K562 (cell line): ENCODE measurements at regions not wholly inside any gene's neighbourhood (a gene's known extent, or its start where the extent isn't known, plus 50 kb on each side); places are given as distances from the start of the nearest gene placed in this dataset.
A peak's percentile ranks its signal among the peaks of the same experiment; 100 is the strongest.

Experiments used
- ATAC-seq: fragments of 200-7000 bp; cut with Tn5 transposase; 3 replicates; pipeline ENCODE4 v1.9.1; 2020; ENCODE audit warnings: moderate library complexity
- BruUV-seq: library from RNA; stranded (reverse); fragments of 400-500 nt; replicated peaks from 2 replicates; lab custom pipeline; 2021; lab: Mats Ljungman, UMichigan
- CTCF ChIA-PET: fragments of 300-600 bp; formaldehyde crosslinking; extraction: SDS; loops from one replicate; lab custom pipeline; 2021; ENCODE audit warnings: low intra/inter-chr PET ratio; lab: Yijun Ruan, JAX
- POLR2A ChIA-PET: fragments of 300-600, 350-650 bp; sonication (Branson Sonifier 250); formaldehyde crosslinking; extraction: SDS; loops from one replicate; lab custom pipeline; 2021; ENCODE audit warnings: antibody characterized with exemption, inconsistent platforms; lab: Yijun Ruan, JAX
- DNase-seq, 4 experiments: peaks; one replicate each; pipeline versions ENCODE4 v3.0.0 to v3.0.0-alpha.2; 2011 to 2018; ENCODE audit warnings: low spot score in 3 of 4, mixed read lengths in 3 of 4; ENCODE audit errors: extremely low read depth in 1 of 4
- FAIRE-seq: peaks from 2 replicates; lab custom pipeline; 2011; peaks lifted over from hg19 to GRCh38; lab: Jason Lieb, UNC
- H2AFZ ChIP-seq: 2 replicates; pipeline ENCODE4 v1.6.0; 2011; ENCODE audit warnings: low read depth, low read length, control low read depth, inconsistent platforms
- H3K27ac ChIP-seq: fragments of 200-600 bp; 3 replicates; pipeline ENCODE4 v1.8.0; 2011; ENCODE audit warnings: low read depth, mild to moderate bottlenecking, control low read depth, inconsistent platforms, low read length, moderate library complexity, mixed read lengths; ENCODE audit errors: extremely low read depth
- H3K27me3 ChIP-seq, 2 experiments: fragments of 300-600 bp in 1 of 2; 2 replicates in 1 of 2; 3 replicates in 1 of 2; pipeline versions ENCODE4 v1.6.0 to v1.8.0; 2011; ENCODE audit warnings: inconsistent platforms in 2 of 2, low read length in 2 of 2, mild to moderate bottlenecking in 1 of 2, mixed read lengths in 1 of 2, moderate library complexity in 1 of 2; ENCODE audit not compliant: control insufficient read depth in 2 of 2, insufficient read depth in 2 of 2
- H3K36me3 ChIP-seq: fragments of 300-600 bp; 3 replicates; pipeline ENCODE4 v1.8.0; 2011; ENCODE audit warnings: mild to moderate bottlenecking, low read length, inconsistent platforms; ENCODE audit not compliant: control insufficient read depth, insufficient read depth
- H3K4me1 ChIP-seq, 2 experiments: fragments of 200-600 bp in 1 of 2; replicated peaks in 1 of 2; 2 replicates in 1 of 2; 3 replicates in 1 of 2; pipeline versions ENCODE4 v1.5.1 to v1.8.0; 2011; ENCODE audit warnings: inconsistent platforms in 2 of 2, low read length in 2 of 2, mild to moderate bottlenecking in 1 of 2, mixed read lengths in 1 of 2, moderate library complexity in 1 of 2; ENCODE audit not compliant: control insufficient read depth in 2 of 2, insufficient read depth in 2 of 2
- H3K4me2 ChIP-seq: 2 replicates; pipeline ENCODE4 v1.6.1; 2011; ENCODE audit warnings: low read length, control low read depth, inconsistent platforms, mixed read lengths; ENCODE audit not compliant: insufficient read depth
- H3K4me3 ChIP-seq: fragments of 200-600 bp; sonication (generic), shearing (Covaris generic); 2 replicates; pipeline ENCODE4 v1.5.1; 2016; ENCODE audit warnings: control low read depth, inconsistent platforms
- H3K79me2 ChIP-seq: fragments of 200-600 bp; 3 replicates; pipeline ENCODE4 v1.8.0; 2011; ENCODE audit warnings: low read length, inconsistent platforms; ENCODE audit not compliant: control insufficient read depth, insufficient read depth
- H3K9ac ChIP-seq, 2 experiments: 2 replicates each; pipeline versions ENCODE4 v1.6.0 to v1.6.1; 2011; ENCODE audit warnings: low read depth in 2 of 2, low read length in 2 of 2, control low read depth in 1 of 2, inconsistent platforms in 1 of 2, mild to moderate bottlenecking in 1 of 2, mixed read lengths in 1 of 2; ENCODE audit not compliant: insufficient read depth in 1 of 2
- H3K9me1 ChIP-seq: one replicate; pipeline ENCODE4 v1.6.0; 2011; ENCODE audit warnings: inconsistent platforms, mild to moderate bottlenecking, low read length, moderate library complexity; ENCODE audit not compliant: control insufficient read depth, insufficient read depth
- H3K9me3 ChIP-seq: replicated peaks from 2 replicates; pipeline ENCODE4 v1.5.1; 2011; ENCODE audit warnings: low read depth, low read length, inconsistent platforms; ENCODE audit not compliant: control insufficient read depth, insufficient read depth
- H4K20me1 ChIP-seq: replicated peaks from 2 replicates; pipeline ENCODE4 v1.6.1; 2011; ENCODE audit warnings: low read length, inconsistent platforms, mixed read lengths; ENCODE audit not compliant: control insufficient read depth, insufficient read depth
- C11orf30 ChIP-seq: fragments of 450-650 bp; IDR thresholded peaks from 2 replicates; pipeline ENCODE4 v1.6.1; 2016; ENCODE audit warnings: low read depth, mild to moderate bottlenecking
- HCFC1 ChIP-seq: IDR thresholded peaks from 2 replicates; pipeline ENCODE4 v1.6.1; 2012; ENCODE audit warnings: low read depth, low read length, improper control_type of control experiment
- HDGF ChIP-seq: fragments of 450-650 bp; IDR thresholded peaks from 2 replicates; pipeline ENCODE4 v1.6.1; 2016
- KAT7 ChIP-seq: sonication (generic); formaldehyde crosslinking; IDR thresholded peaks from 2 replicates; pipeline ENCODE4 v1.8.0; 2022; ENCODE audit warnings: missing genetic modification reagents, mild to moderate bottlenecking, borderline replicate concordance
- MAFF ChIP-seq: IDR thresholded peaks from 2 replicates; pipeline ENCODE4 v1.6.1; 2012; ENCODE audit warnings: low read length, improper control_type of control experiment
- MAFG ChIP-seq: fragments of 450-650 bp; conservative IDR thresholded peaks from 2 replicates; pipeline ENCODE4 v1.6.1; 2016; ENCODE audit warnings: missing genetic modification characterization, missing compliant biosample characterization
- MAFK ChIP-seq: IDR thresholded peaks from 2 replicates; pipeline ENCODE4 v1.6.1; 2011; ENCODE audit warnings: low read length, improper control_type of control experiment
- MYBL2 ChIP-seq, 2 experiments: fragments of 450-650 bp in 1 of 2; sonication (generic) in 1 of 2; formaldehyde crosslinking in 1 of 2; IDR thresholded peaks; 2 replicates each; pipeline versions ENCODE4 v1.6.1 to v1.8.1; 2017 to 2022; ENCODE audit warnings: borderline replicate concordance in 1 of 2, inconsistent platforms in 1 of 2, low read depth in 1 of 2, mild to moderate bottlenecking in 1 of 2, missing genetic modification reagents in 1 of 2, moderate library complexity in 1 of 2
- PTBP1 ChIP-seq: fragments of 200-400 bp; formaldehyde crosslinking; IDR thresholded peaks from 2 replicates; pipeline ENCODE4 v1.6.1; 2017; ENCODE audit warnings: low read depth, low read length
- SMAD4 ChIP-seq: fragments of 250-450 bp; sonication (Bioruptor Pico); conservative IDR thresholded peaks from 2 replicates; pipeline ENCODE4 v1.8.0; 2021; ENCODE audit warnings: inconsistent platforms, mild to moderate bottlenecking, moderate library complexity
- SOX6 ChIP-seq: fragments of 450-650 bp; IDR thresholded peaks from 2 replicates; pipeline ENCODE4 v1.6.1; 2014; ENCODE audit warnings: mild to moderate bottlenecking
- THRB ChIP-seq: fragments of 450-650 bp; formaldehyde crosslinking; conservative IDR thresholded peaks from 2 replicates; pipeline ENCODE4 v1.4.0; 2022; ENCODE audit warnings: mild to moderate bottlenecking, missing genetic modification characterization
- ZKSCAN1 ChIP-seq: fragments of 150-350 bp; IDR thresholded peaks from 2 replicates; pipeline ENCODE4 v1.6.1; 2016; ENCODE audit warnings: low read depth, low read length
- ZNF184 ChIP-seq: sonication (generic); formaldehyde crosslinking; IDR thresholded peaks from 2 replicates; pipeline ENCODE4 v1.5.0; 2020; ENCODE audit warnings: missing genetic modification reagents
- ZNF239 ChIP-seq: fragments of 250-450 bp; sonication (Bioruptor Pico); IDR thresholded peaks from 2 replicates; pipeline ENCODE4 v1.4.0; 2020; ENCODE audit warnings: mild to moderate bottlenecking
- WGBS: fragments of 100-300 bp; shearing (Covaris generic); methylation state at CpG from one replicate; pipeline ENCODE4 v1.1.6; 2016; ENCODE audit warnings: low coverage, mixed read lengths; ENCODE audit not compliant: insufficient coverage; ENCODE audit errors: missing lambda C conversion rate; 5-methylcytosine and 5-hydroxymethylcytosine counted together
- in situ Hi-C: fragments of 300-500 bp; cut with MboI; formaldehyde crosslinking; loops from 4 replicates; pipeline ENCODE4 v1.15.0; 2018; ENCODE audit warnings: inconsistent platforms, mixed read lengths
- intact Hi-C: fragments of 100-400 bp; cut with micrococcal nuclease; formaldehyde crosslinking; loops from 2 replicates; pipeline ENCODE4 v1.14.2; 2022

GRCh38 chr13:65540175-65540574 is 1690.0 kb downstream of the PCDH9 start:
- Histone ChIP-seq H3K79me2 (no peaks in the 10 kb centered on the region), H3K4me2 (no peak overlapping the region), H3K9ac (no peak overlapping the region), H4K20me1 (no peaks in the 10 kb centered on the region), H3K36me3 (no peaks in the 10 kb centered on the region), H3K27me3 (no peaks in the 10 kb centered on the region), H3K9me3 (no peaks in the 10 kb centered on the region), H3K27ac (no peak overlapping the region), H3K9me1 (no peaks in the 10 kb centered on the region), H3K4me1 (no peaks in the 10 kb centered on the region), H3K4me3 (no peak overlapping the region), H2AFZ (no peak overlapping the region)
- in situ Hi-C loops: no loop called here
- WGBS: 4% methylated on average over 3 of the region's 3 CpGs
- no TSS peak for BruUV-seq
- intact Hi-C loops: no loop called here
- ATAC-seq (no peak), DNase-seq (no peak), FAIRE-seq (no peak)
- ChIA-PET CTCF (no interaction called here), POLR2A (no interaction called here)
- TF ChIP-seq SMAD4 (no peak), ZNF239 (no peak), MYBL2 (IDR thresholded peaks at IDR 0.05; ENCODE audit: low read depth) (no peak), MYBL2 (CRISPR knock-in tag; IDR thresholded peaks at IDR 0.05; ENCODE audit: borderline replicate concordance) (no peak), KAT7 (no peak), ZKSCAN1 (no peak), SOX6 (no peak), HDGF (no peak)

- ChIA-PET CTCF (no interaction called here), POLR2A (no interaction called here)
- Histone ChIP-seq H3K9ac (no peak overlapping the region), H3K9me3 (no peaks in the 10 kb centered on the region), H3K9me1 (no peaks in the 10 kb centered on the region), H3K4me3 (no peak overlapping the region), H3K4me1 (no peaks in the 10 kb centered on the region), H3K4me2 (no peak overlapping the region), H3K27me3 (no peaks in the 10 kb centered on the region), H4K20me1 (no peaks in the 10 kb centered on the region), H3K27ac (no peak overlapping the region), H3K36me3 (no peaks in the 10 kb centered on the region), H2AFZ (no peak overlapping the region), H3K79me2 (no peaks in the 10 kb centered on the region)
- WGBS: 0% methylated on average over 1 of the region's 1 CpG
- no TSS peak for BruUV-seq
- no peak for DNase-seq
- no peak for FAIRE-seq
- in situ Hi-C loops: no loop called here
- intact Hi-C loops: no loop called here
- ATAC-seq: no peak
- TF ChIP-seq PTBP1: no peak
- TF ChIP-seq THRB (CRISPR knock-in tag): no peak
- TF ChIP-seq MAFG: 0 out of 2 replicates have a peak, but pooled peaks have one; percentile 21
- peak; percentile 6; the same call in 1 of the 2 replicates for TF ChIP-seq MAFF
- peak; percentile 48; the same call in 1 of the 2 replicates for TF ChIP-seq C11orf30
- peak; percentile 16; the same call in 1 of the 2 replicates for TF ChIP-seq MAFK
- no peak for TF ChIP-seq SMAD4
- TF ChIP-seq ZNF184 (CRISPR knock-in tag): no peak
- no peak for TF ChIP-seq HCFC1
These were observed 1694.8 kb downstream of the PCDH9 start for GRCh38 chr13:65535370-65535769.
